Adrenal gland (tissue), 5 donors: ENCODE measurements at regions not wholly inside any gene's neighbourhood (a gene's known extent, or its start where the extent isn't known, plus 50 kb on each side); places are given as distances from the start of the nearest gene placed in this dataset.
"Not testable (repeated sequence)": the region's sequence is repeated elsewhere in the genome, so short reads cannot be mapped to it uniquely, and the experiment has no call there.

ENCODE experiments used
- POLR2A ChIP-seq, 2 donors: fragments of 450-650 bp; IDR thresholded peaks; one replicate each; pipeline ENCODE4 v1.6.1; 2017; ENCODE audit warnings: antibody characterized with exemption in 2 of 2, mild to moderate bottlenecking in 2 of 2, moderate library complexity in 1 of 2
- TF ChIP-seq, protein P1 (sequence below), 6 experiments: fragments of 450-650 bp in 4 of 6; fragments of 200-600 bp in 2 of 6; sonication (generic) in 1 of 6; IDR thresholded peaks; 1 replicate in 5 of 6; 2 replicates in 1 of 6; pipeline versions ENCODE4 v1.5.1 to v1.8.0; 2016 to 2021; ENCODE audit warnings: antibody characterized with exemption in 6 of 6, mild to moderate bottlenecking in 2 of 6, moderate library complexity in 1 of 6
- donor health status: DM: no; HTN: no; CAD: no.

DNA sequence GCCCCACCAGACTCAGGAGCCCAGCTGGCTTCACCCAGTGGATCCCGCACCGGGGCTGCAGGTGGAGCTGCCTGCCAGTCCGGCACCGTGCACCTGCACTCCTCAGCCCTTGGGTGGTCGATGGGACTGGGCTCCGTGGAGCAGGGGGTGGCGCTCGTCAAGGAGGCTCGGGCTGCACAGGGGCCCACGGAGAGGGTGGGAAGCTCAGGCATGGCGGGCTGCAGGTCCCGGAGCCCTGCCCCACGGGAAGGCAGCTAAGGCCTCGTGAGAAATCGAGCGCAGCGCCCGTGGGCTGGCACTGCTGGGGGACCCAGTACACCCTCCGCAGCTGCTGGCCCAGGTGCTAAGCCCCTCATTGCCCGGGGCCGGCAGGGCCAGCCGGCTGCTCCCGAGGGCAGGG lies 766.1 kb downstream of the RAPGEF2 start:
- TF ChIP-seq, protein P1, sequence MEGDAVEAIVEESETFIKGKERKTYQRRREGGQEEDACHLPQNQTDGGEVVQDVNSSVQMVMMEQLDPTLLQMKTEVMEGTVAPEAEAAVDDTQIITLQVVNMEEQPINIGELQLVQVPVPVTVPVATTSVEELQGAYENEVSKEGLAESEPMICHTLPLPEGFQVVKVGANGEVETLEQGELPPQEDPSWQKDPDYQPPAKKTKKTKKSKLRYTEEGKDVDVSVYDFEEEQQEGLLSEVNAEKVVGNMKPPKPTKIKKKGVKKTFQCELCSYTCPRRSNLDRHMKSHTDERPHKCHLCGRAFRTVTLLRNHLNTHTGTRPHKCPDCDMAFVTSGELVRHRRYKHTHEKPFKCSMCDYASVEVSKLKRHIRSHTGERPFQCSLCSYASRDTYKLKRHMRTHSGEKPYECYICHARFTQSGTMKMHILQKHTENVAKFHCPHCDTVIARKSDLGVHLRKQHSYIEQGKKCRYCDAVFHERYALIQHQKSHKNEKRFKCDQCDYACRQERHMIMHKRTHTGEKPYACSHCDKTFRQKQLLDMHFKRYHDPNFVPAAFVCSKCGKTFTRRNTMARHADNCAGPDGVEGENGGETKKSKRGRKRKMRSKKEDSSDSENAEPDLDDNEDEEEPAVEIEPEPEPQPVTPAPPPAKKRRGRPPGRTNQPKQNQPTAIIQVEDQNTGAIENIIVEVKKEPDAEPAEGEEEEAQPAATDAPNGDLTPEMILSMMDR (IDR thresholded peaks at IDR 0.05): not testable (repeated sequence)
- not testable (repeated sequence) for TF ChIP-seq POLR2A (IDR thresholded peaks at IDR 0.05)
